ENCODE measurements at regions not wholly inside any gene's neighbourhood (a gene's known extent, or its start where the extent isn't known, plus 50 kb on each side); places are given as distances from the start of the nearest gene placed in this dataset.

GRCh38 chr4:177989503-177990201 lies 547.4 kb upstream of the AGA start:
- TF ChIP-seq CTCF (IDR thresholded peaks at IDR 0.05), result no peak
- TF ChIP-seq EP300 (IDR thresholded peaks at IDR 0.05), result no peak
- TF ChIP-seq POLR2A (IDR thresholded peaks at IDR 0.05; ENCODE audit: low read depth), result no peak

All from esophagus muscularis mucosa (tissue), 4 donors.